ENCODE measurements at regions not wholly inside any gene's neighbourhood (a gene's known extent, or its start where the extent isn't known, plus 50 kb on each side); places are given as distances from the start of the nearest gene placed in this dataset.

- no peak overlapping the region for H3K14ac ChIP-seq (ENCODE audit: insufficient read depth, low read length)
- H3K56ac ChIP-seq (ENCODE audit: insufficient read length, low read depth, low read length) = no peak overlapping the region
- no peak overlapping the region for H4K8ac ChIP-seq (replicated peaks; ENCODE audit: insufficient read length, low read depth, low read length)
- no peak overlapping the region for H3K23ac ChIP-seq (ENCODE audit: insufficient read length, low read depth, low read length)
- H3K23me2 ChIP-seq (ENCODE audit: insufficient read length, low read depth, low read length, poor library complexity, severe bottlenecking) = no peaks in the 10 kb centered on the region
- no peak overlapping the region for H2BK120ac ChIP-seq (ENCODE audit: low read depth, low read length, poor library complexity, severe bottlenecking)
- no peaks in the 10 kb centered on the region for H3K36me3 Mint-ChIP-seq (ENCODE audit: insufficient read depth in 1 of 3, low read depth in 3 of 3)
- H3K4me1 ChIP-seq (ENCODE audit: insufficient read depth, low read length) = peaks cover 6% of the 10 kb centered on the region; the same call in 1 of the 2 replicates
- H3K9me3 Mint-ChIP-seq = no peaks in the 10 kb centered on the region
- H2BK15ac ChIP-seq (ENCODE audit: low read depth, low read length) = no peak overlapping the region
- no CpG with 5 or more reads among the region's 3 CpGs for WGBS (ENCODE audit: extremely low coverage, insufficient read length, low lambda C conversion rate)
- no peak overlapping the region for H2AFZ ChIP-seq (ENCODE audit: low read length)
- peaks cover 1% of the 10 kb centered on the region; the same call in 1 of the 2 replicates for H3K27me3 Mint-ChIP-seq (ENCODE audit: low read depth)
- no peaks in the 10 kb centered on the region for H3K79me1 ChIP-seq (ENCODE audit: insufficient read depth, low read depth, low read length, poor library complexity, severe bottlenecking)
- H4K91ac ChIP-seq (ENCODE audit: insufficient read length, low read depth, low read length) = no peak overlapping the region
- no peak overlapping the region for H3K4me3 Mint-ChIP-seq
- H3K27ac ChIP-seq (ENCODE audit: insufficient read length, low read depth, low read length) = no peak overlapping the region
- no peak overlapping the region for H2BK12ac ChIP-seq (ENCODE audit: insufficient read length, low read depth, low read length)
- TF ChIP-seq CTCF (conservative IDR thresholded peaks at IDR 0.05) = no peak
- no peak overlapping the region for H2AK5ac ChIP-seq (ENCODE audit: insufficient read length, low read length)
- H3K4me2 ChIP-seq (ENCODE audit: insufficient read depth, insufficient read length, low read length) = no peak overlapping the region
- H3K18ac ChIP-seq (ENCODE audit: insufficient read length, low read depth, low read length) = no peak overlapping the region
- no peak overlapping the region for H3K27ac Mint-ChIP-seq
- no peak overlapping the region for H2BK5ac ChIP-seq (ENCODE audit: insufficient read length, low read length)
- H4K20me1 ChIP-seq (ENCODE audit: control insufficient read depth, insufficient read depth, insufficient read length) = no peaks in the 10 kb centered on the region
- no peaks in the 10 kb centered on the region for H3K9me3 ChIP-seq (ENCODE audit: control insufficient read depth, low read depth, low read length)
- H3K79me2 ChIP-seq (ENCODE audit: insufficient read depth, low read length) = no peaks in the 10 kb centered on the region
- H2BK20ac ChIP-seq (ENCODE audit: low read depth, low read length, poor library complexity, severe bottlenecking) = no peak overlapping the region
- no peak overlapping the region for H3K4ac ChIP-seq (ENCODE audit: low read depth, low read length)
- H3K27me3 ChIP-seq (ENCODE audit: insufficient read depth, low read length) = no peaks in the 10 kb centered on the region
- DNase-seq = no peak
- H4K5ac ChIP-seq (ENCODE audit: insufficient read length, low read depth, low read length) = no peak overlapping the region
- H3K4me1 Mint-ChIP-seq = peaks cover 14 to 16% of the 10 kb centered on the region in 2 experiments
- no peak overlapping the region for H3T11ph ChIP-seq (ENCODE audit: low read length)
- H3K9ac ChIP-seq (ENCODE audit: extremely low read depth, insufficient read length, low read length) = no peak overlapping the region
These were observed 95.3 kb upstream of the SPATA13 start for GRCh38 chr13:24065176-24065575.
